HCT116 (cell line): ENCODE measurements at regions not wholly inside any gene's neighbourhood (a gene's known extent, or its start where the extent isn't known, plus 50 kb on each side); places are given as distances from the start of the nearest gene placed in this dataset.

Source experiments
- ATAC-seq: fragments of 200-7000 bp; cut with Tn5 transposase; 2 replicates; pipeline ENCODE4 v1.9.1; 2020; ENCODE audit warnings: mild to moderate bottlenecking, moderate library complexity
- BruUV-seq: library from RNA; stranded (reverse); fragments of 400-500 nt; replicated peaks from 2 replicates; lab custom pipeline; 2021; lab: Mats Ljungman, UMichigan
- CTCF ChIA-PET: fragments of 300-600 bp; sonication (Branson Sonifier 250); formaldehyde crosslinking; loops from one replicate; lab custom pipeline; 2021; ENCODE audit warnings: antibody characterized with exemption; lab: Charles Lee
- POLR2A ChIA-PET: fragments of 300-600, 350-600 bp; sonication (Branson Sonifier 250); formaldehyde crosslinking; loops from one replicate; lab custom pipeline; 2021; ENCODE audit warnings: antibody characterized with exemption; lab: Charles Lee
- RAD21 ChIA-PET, 2 experiments: fragments of 300-600 bp; sonication (Branson Sonifier 250); formaldehyde crosslinking; loops; one replicate each; lab custom pipeline; 2023; ENCODE audit warnings: low total read pairs in 2 of 2; ENCODE audit not compliant: uncharacterized antibody in 2 of 2, unreplicated experiment in 2 of 2, low non-redundant PET in 1 of 2; lab: Charles Lee
- DNase-seq: peaks from one replicate; pipeline ENCODE4 v3.0.0-alpha.2; 2010; ENCODE audit warnings: low read depth, low spot score
- H2AFZ ChIP-seq: fragments of 200-600 bp; shearing (Covaris generic), sonication (generic); 2 replicates; pipeline ENCODE4 v1.6.1; 2017; ENCODE audit warnings: low read depth, mixed run types, mixed read lengths, antibody characterized with exemption, low read length; ENCODE audit not compliant: poor library complexity, severe bottlenecking
- H3K27ac ChIP-seq: 2 replicates; pipeline ENCODE4 v1.5.1; 2012; ENCODE audit warnings: low read depth, low read length
- H3K27me3 ChIP-seq: fragments of 200-600 bp; sonication (generic); 2 replicates; pipeline ENCODE4 v1.6.1; 2016; ENCODE audit warnings: mixed run types, low read length, mixed read lengths; ENCODE audit not compliant: insufficient read depth
- H3K36me3 ChIP-seq, 2 experiments: fragments of 200-500 bp in 1 of 2; fragments of 200-600 bp in 1 of 2; sonication (Bioruptor generic) in 1 of 2; sonication (generic) in 1 of 2; 2 replicates each; pipeline versions ENCODE4 v1.5.1 to v1.6.1; 2014 to 2016; ENCODE audit warnings: low read length in 2 of 2, inconsistent platforms in 1 of 2, mixed read lengths in 1 of 2, mixed run types in 1 of 2; ENCODE audit not compliant: insufficient read depth in 2 of 2, control insufficient read depth in 1 of 2
- H3K4me1 ChIP-seq, 2 experiments: fragments of 200-600 bp in 1 of 2; sonication (generic) in 1 of 2; 2 replicates each; pipeline versions ENCODE4 v1.5.1 to v1.6.1; 2012 to 2017; ENCODE audit warnings: low read length in 2 of 2, inconsistent platforms in 1 of 2, mild to moderate bottlenecking in 1 of 2, mixed read lengths in 1 of 2, mixed run types in 1 of 2, moderate library complexity in 1 of 2; ENCODE audit not compliant: insufficient read depth in 2 of 2, control insufficient read depth in 1 of 2
- H3K4me2 ChIP-seq: fragments of 200-600 bp; sonication (generic); 2 replicates; pipeline ENCODE4 v1.6.1; 2017; ENCODE audit warnings: mixed run types, low read length, mixed read lengths
- H3K4me3 ChIP-seq, 2 experiments: fragments of 200-600 bp in 1 of 2; sonication (generic) in 1 of 2; replicated peaks in 1 of 2; 2 replicates each; pipeline ENCODE4 v1.5.1; 2011 to 2016; ENCODE audit warnings: low read length in 2 of 2, control low read depth in 1 of 2, low read depth in 1 of 2, mild to moderate bottlenecking in 1 of 2, mixed read lengths in 1 of 2, mixed run types in 1 of 2
- H3K79me2 ChIP-seq: fragments of 200-600 bp; sonication (generic); 2 replicates; pipeline ENCODE4 v1.6.1; 2017; ENCODE audit warnings: mild to moderate bottlenecking, mixed run types, low read length, moderate library complexity, mixed read lengths; ENCODE audit not compliant: insufficient read depth
- H3K9ac ChIP-seq: fragments of 200-600 bp; sonication (generic); 2 replicates; pipeline ENCODE4 v1.6.1; 2016; ENCODE audit warnings: low read length, mixed read lengths
- H3K9me2 ChIP-seq: fragments of 200-600 bp; sonication (generic), shearing (Covaris generic); 2 replicates; pipeline ENCODE4 v1.6.1; 2017; ENCODE audit warnings: mixed run types, mild to moderate bottlenecking, moderate library complexity; ENCODE audit not compliant: insufficient read depth
- H3K9me3 ChIP-seq, 2 experiments: fragments of 200-500 bp in 1 of 2; fragments of 200-600 bp in 1 of 2; sonication (Bioruptor generic) in 1 of 2; sonication (generic) in 1 of 2; 2 replicates each; pipeline ENCODE4 v1.6.1; 2014 to 2017; ENCODE audit warnings: low read length in 2 of 2, mixed read lengths in 2 of 2, inconsistent platforms in 1 of 2, low read depth in 1 of 2, mild to moderate bottlenecking in 1 of 2, mixed run types in 1 of 2, moderate library complexity in 1 of 2; ENCODE audit not compliant: control insufficient read depth in 1 of 2, insufficient read depth in 1 of 2
- H4K20me1 ChIP-seq: fragments of 200-600 bp; sonication (generic), shearing (Covaris generic); 2 replicates; pipeline ENCODE4 v1.6.1; 2017; ENCODE audit warnings: mixed run types, mild to moderate bottlenecking, moderate library complexity; ENCODE audit not compliant: insufficient read depth
- CEBPB ChIP-seq: IDR thresholded peaks from 2 replicates; pipeline ENCODE4 v1.6.1; 2012; ENCODE audit warnings: low read depth
- EGR1 ChIP-seq: IDR thresholded peaks from 2 replicates; pipeline ENCODE4 v1.6.1; 2012; ENCODE audit warnings: low read depth
- ELF1 ChIP-seq: IDR thresholded peaks from 2 replicates; pipeline ENCODE4 v1.6.1; 2012; ENCODE audit warnings: low read depth, borderline replicate concordance
- JUND ChIP-seq: IDR thresholded peaks from 2 replicates; pipeline ENCODE4 v1.6.1; 2012
- POLR2A ChIP-seq: IDR thresholded peaks from 2 replicates; pipeline ENCODE4 v1.7.0; 2011; ENCODE audit warnings: borderline replicate concordance; ENCODE audit not compliant: insufficient read depth, insufficient read length; ENCODE audit errors: extremely low read depth
- TCF7L2 ChIP-seq: IDR thresholded peaks from 2 replicates; pipeline ENCODE4 v1.7.0; 2011; ENCODE audit warnings: borderline replicate concordance, inconsistent platforms; ENCODE audit not compliant: insufficient read depth, insufficient read length; ENCODE audit errors: extremely low read depth
- YY1 ChIP-seq: IDR thresholded peaks from 2 replicates; pipeline ENCODE4 v1.6.1; 2011; ENCODE audit warnings: low read length, low read depth, moderate library complexity, mild to moderate bottlenecking; ENCODE audit not compliant: insufficient replicate concordance; ENCODE audit errors: extremely low read depth
- ZNF274 ChIP-seq: fragments of 200-500 bp; sonication (Bioruptor generic); IDR thresholded peaks from 2 replicates; pipeline ENCODE4 v1.6.1; 2014; ENCODE audit warnings: mild to moderate bottlenecking, low read depth, low read length, inconsistent platforms
- intact Hi-C: fragments of 100-400 bp; cut with micrococcal nuclease; formaldehyde crosslinking; loops from 2 replicates; pipeline ENCODE4 v1.10.0; 2022
- TF ChIP-seq, protein P1 (sequence below), 3 experiments: fragments of 200-600 bp in 1 of 3; sonication (generic) in 1 of 3; IDR thresholded peaks in 2 of 3; conservative IDR thresholded peaks in 1 of 3; 2 replicates each; pipeline ENCODE4 v1.5.1; 2012 to 2017; ENCODE audit warnings: low read depth in 2 of 3, low read length in 2 of 3, antibody characterized with exemption in 1 of 3, borderline replicate concordance in 1 of 3, control low read depth in 1 of 3, mild to moderate bottlenecking in 1 of 3, mixed read lengths in 1 of 3, mixed run types in 1 of 3, moderate library complexity in 1 of 3; ENCODE audit not compliant: insufficient read depth in 1 of 3
- TF ChIP-seq, protein P2 (sequence below): IDR thresholded peaks from 2 replicates; pipeline ENCODE4 v1.6.1; 2012

DNA sequence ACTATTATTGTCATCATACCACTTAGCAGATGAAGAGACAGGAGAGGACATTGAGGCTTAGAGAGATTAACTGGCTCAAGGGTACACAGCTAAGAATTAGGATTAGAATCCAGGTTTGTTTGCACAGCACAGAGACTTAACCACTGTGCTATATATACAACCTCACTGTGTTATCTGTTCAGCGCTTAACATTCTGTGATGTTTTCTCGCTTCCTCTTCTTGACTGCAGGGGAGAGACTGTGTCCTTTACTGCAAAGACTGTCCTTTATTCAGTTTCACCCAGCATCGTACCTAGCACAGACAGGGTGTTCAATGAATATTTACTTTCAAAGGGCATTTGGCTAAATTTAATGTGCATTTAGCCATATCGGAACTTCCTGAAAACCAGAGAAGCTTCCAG lies 54.9 kb upstream of the PCDH8 start:
- DNase-seq (no peak), ATAC-seq (no peak)
- intact Hi-C loops: no loop called here
- no peak for TF ChIP-seq JUND
- TF ChIP-seq, protein P1, sequence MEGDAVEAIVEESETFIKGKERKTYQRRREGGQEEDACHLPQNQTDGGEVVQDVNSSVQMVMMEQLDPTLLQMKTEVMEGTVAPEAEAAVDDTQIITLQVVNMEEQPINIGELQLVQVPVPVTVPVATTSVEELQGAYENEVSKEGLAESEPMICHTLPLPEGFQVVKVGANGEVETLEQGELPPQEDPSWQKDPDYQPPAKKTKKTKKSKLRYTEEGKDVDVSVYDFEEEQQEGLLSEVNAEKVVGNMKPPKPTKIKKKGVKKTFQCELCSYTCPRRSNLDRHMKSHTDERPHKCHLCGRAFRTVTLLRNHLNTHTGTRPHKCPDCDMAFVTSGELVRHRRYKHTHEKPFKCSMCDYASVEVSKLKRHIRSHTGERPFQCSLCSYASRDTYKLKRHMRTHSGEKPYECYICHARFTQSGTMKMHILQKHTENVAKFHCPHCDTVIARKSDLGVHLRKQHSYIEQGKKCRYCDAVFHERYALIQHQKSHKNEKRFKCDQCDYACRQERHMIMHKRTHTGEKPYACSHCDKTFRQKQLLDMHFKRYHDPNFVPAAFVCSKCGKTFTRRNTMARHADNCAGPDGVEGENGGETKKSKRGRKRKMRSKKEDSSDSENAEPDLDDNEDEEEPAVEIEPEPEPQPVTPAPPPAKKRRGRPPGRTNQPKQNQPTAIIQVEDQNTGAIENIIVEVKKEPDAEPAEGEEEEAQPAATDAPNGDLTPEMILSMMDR (IDR thresholded peaks at IDR 0.05 in 2 of 3, conservative IDR thresholded peaks at IDR 0.05 in 1 of 3; ENCODE audit: borderline replicate concordance in 1 of 3, insufficient read depth in 1 of 3, low read depth in 2 of 3, low read length in 2 of 3): no peak
- no peak for TF ChIP-seq CEBPB
- no peak for TF ChIP-seq POLR2A
- no peak for TF ChIP-seq EGR1
- TF ChIP-seq, protein P2, sequence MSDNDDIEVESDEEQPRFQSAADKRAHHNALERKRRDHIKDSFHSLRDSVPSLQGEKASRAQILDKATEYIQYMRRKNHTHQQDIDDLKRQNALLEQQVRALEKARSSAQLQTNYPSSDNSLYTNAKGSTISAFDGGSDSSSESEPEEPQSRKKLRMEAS: no peak
- no peak for TF ChIP-seq TCF7L2
- no peak for TF ChIP-seq ZNF274
- no peak for TF ChIP-seq YY1
- TF ChIP-seq ELF1: no peak
- Histone ChIP-seq H3K4me2 (no peak overlapping the region), H3K9ac (no peak overlapping the region), H2AFZ (no peak overlapping the region), H3K27me3 (peaks cover 22% of the 10 kb centered on the region; the same call in 1 of the 2 replicates), H3K9me3 (no peaks in the 10 kb centered on the region), H3K9me2 (no peaks in the 10 kb centered on the region), H3K4me3 (no peak overlapping the region), H4K20me1 (no peaks in the 10 kb centered on the region), H3K27ac (no peak overlapping the region), H3K79me2 (no peaks in the 10 kb centered on the region), H3K36me3 (no peaks in the 10 kb centered on the region), H3K4me1 (no peaks in the 10 kb centered on the region)
- ChIA-PET CTCF (no interaction called here), RAD21 (no interaction called here), POLR2A (no interaction called here)
- no TSS peak for BruUV-seq
